Keratinocyte (primary cell): ENCODE measurements at regions not wholly inside any gene's neighbourhood (a gene's known extent, or its start where the extent isn't known, plus 50 kb on each side); places are given as distances from the start of the nearest gene placed in this dataset.

Source experiments
- DNase-seq: peaks from one replicate; pipeline ENCODE4 v3.0.0-alpha.2; 2011; ENCODE audit warnings: low read depth, missing footprints, low spot score
- FAIRE-seq: peaks from 2 replicates; lab custom pipeline; 2011; peaks lifted over from hg19 to GRCh38; lab: Jason Lieb, UNC
- H2AFZ ChIP-seq: 2 replicates; pipeline ENCODE4 v1.6.0; 2012; ENCODE audit warnings: low read length, control low read depth, inconsistent platforms; ENCODE audit not compliant: control insufficient read depth
- H3K27ac ChIP-seq: 2 replicates; pipeline ENCODE4 v1.5.1; 2011; ENCODE audit warnings: low read length; ENCODE audit not compliant: control insufficient read depth, insufficient read depth
- H3K27me3 ChIP-seq: 3 replicates; pipeline ENCODE4 v1.6.0; 2011; ENCODE audit warnings: low read length; ENCODE audit not compliant: control insufficient read depth, insufficient read depth; ENCODE audit errors: extremely low read depth
- H3K36me3 ChIP-seq, 2 experiments: 2 replicates in 1 of 2; 3 replicates in 1 of 2; pipeline ENCODE4 v1.5.1; 2011; ENCODE audit warnings: low read length in 2 of 2, mild to moderate bottlenecking in 1 of 2; ENCODE audit not compliant: control insufficient read depth in 2 of 2, insufficient read depth in 2 of 2; ENCODE audit errors: extremely low read depth in 1 of 2
- H3K4me1 ChIP-seq: 3 replicates; pipeline ENCODE4 v1.5.1; 2011; ENCODE audit warnings: low read length; ENCODE audit not compliant: control insufficient read depth, insufficient read depth; ENCODE audit errors: extremely low read depth
- H3K4me2 ChIP-seq: 3 replicates; pipeline ENCODE4 v1.6.0; 2011; ENCODE audit warnings: low read depth, low read length; ENCODE audit not compliant: control insufficient read depth, insufficient read depth; ENCODE audit errors: extremely low read depth
- H3K4me3 ChIP-seq, 3 experiments: fragments of 200-600 bp in 1 of 3; sonication (generic) in 1 of 3; 2 replicates in 2 of 3; 3 replicates in 1 of 3; pipeline ENCODE4 v1.5.1; 2011 to 2016; ENCODE audit warnings: low read length in 3 of 3, mild to moderate bottlenecking in 3 of 3, control low read depth in 2 of 3, inconsistent platforms in 1 of 3, low read depth in 1 of 3, mixed read lengths in 1 of 3, mixed run types in 1 of 3, moderate library complexity in 1 of 3; ENCODE audit not compliant: control insufficient read depth in 2 of 3, insufficient read depth in 2 of 3; ENCODE audit errors: extremely low read depth in 1 of 3
- H3K79me2 ChIP-seq: 2 replicates; pipeline ENCODE4 v1.6.0; 2012; ENCODE audit warnings: low read length; ENCODE audit not compliant: control insufficient read depth, insufficient read depth
- H3K9ac ChIP-seq: 3 replicates; pipeline ENCODE4 v1.6.0; 2011; ENCODE audit warnings: low read length; ENCODE audit not compliant: control insufficient read depth, insufficient read depth; ENCODE audit errors: extremely low read depth
- H3K9me1 ChIP-seq: 3 replicates; pipeline ENCODE4 v1.6.0; 2011; ENCODE audit warnings: low read length; ENCODE audit not compliant: control insufficient read depth, insufficient read depth; ENCODE audit errors: extremely low read depth
- H3K9me3 ChIP-seq: 2 replicates; pipeline ENCODE4 v1.5.1; 2012; ENCODE audit warnings: low read depth, low read length; ENCODE audit not compliant: control insufficient read depth
- H4K20me1 ChIP-seq: 3 replicates; pipeline ENCODE4 v1.6.0; 2011; ENCODE audit warnings: low read length; ENCODE audit not compliant: control insufficient read depth, insufficient read depth; ENCODE audit errors: extremely low read depth
- EZH2 ChIP-seq: IDR thresholded peaks from one replicate; pipeline ENCODE4 v1.6.1; 2012; ENCODE audit warnings: inconsistent platforms, mild to moderate bottlenecking, low read length, moderate library complexity
- dilution Hi-C: fragments of 300-500 bp; cut with MboI; formaldehyde crosslinking; loops from one replicate; pipeline ENCODE4 v1.7.0; 2020; ENCODE audit warnings: low sequenced_read_pairs; ENCODE audit not compliant: extremely low pct_ligation_motif_present
- TF ChIP-seq, protein P1 (sequence below), 3 experiments: IDR thresholded peaks in 1 of 3; conservative IDR thresholded peaks in 1 of 3; optimal IDR thresholded peaks in 1 of 3; 2 replicates in 2 of 3; 3 replicates in 1 of 3; pipeline versions ENCODE3 to v1.5.1; 2011; ENCODE audit warnings: low read length in 3 of 3, mild to moderate bottlenecking in 3 of 3, moderate library complexity in 2 of 3, control low read depth in 1 of 3, inconsistent platforms in 1 of 3; ENCODE audit not compliant: insufficient read depth in 2 of 3; ENCODE audit errors: extremely low read depth in 1 of 3

DNA sequence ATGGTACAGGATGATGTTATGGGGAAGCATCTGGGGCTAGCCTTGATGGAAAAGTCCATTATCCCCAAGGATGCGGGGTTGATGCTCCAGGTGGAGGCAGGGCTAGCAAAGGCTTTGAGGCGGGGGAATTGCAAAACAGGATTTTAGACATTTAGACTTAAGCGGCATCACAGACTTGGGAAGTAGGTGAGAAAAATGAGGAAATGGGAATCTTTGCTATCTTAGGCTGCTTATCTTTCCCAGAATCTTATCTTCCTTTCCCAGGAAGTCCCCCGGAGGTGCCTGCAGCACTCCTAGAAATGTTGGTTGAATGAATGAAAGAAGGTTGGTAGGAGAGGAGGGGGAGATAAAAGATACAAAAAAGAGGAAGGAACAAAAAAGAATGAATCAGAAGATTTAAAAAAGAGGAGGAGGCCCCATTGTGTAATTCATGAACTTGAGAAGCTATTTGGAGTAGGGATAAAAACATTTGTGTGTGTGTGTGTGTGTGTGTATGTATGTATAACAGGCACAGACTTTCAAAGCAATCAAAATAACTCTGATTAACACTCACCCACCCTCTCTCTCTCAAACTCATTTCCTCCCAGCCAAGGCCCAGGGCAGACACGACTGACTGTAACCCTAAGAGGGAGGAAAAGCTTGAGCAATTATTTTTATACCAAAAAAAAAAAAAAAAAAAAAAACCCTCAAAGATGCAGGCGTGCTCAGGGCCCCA is 62.5 kb upstream of the TBX3 start:
- Histone ChIP-seq H3K4me1 (no peaks in the 10 kb centered on the region), H2AFZ (no peak overlapping the region), H3K9ac (no peak overlapping the region), H3K27me3 (no peaks in the 10 kb centered on the region), H3K27ac (no peak overlapping the region), H3K36me3 (no peaks in the 10 kb centered on the region), H3K9me1 (no peaks in the 10 kb centered on the region), H3K4me2 (no peak overlapping the region), H4K20me1 (no peaks in the 10 kb centered on the region), H3K79me2 (no peaks in the 10 kb centered on the region), H3K9me3 (no peaks in the 10 kb centered on the region), H3K4me3 (no peak overlapping the region)
- FAIRE-seq (no peak), DNase-seq (no peak)
- TF ChIP-seq, protein P1, sequence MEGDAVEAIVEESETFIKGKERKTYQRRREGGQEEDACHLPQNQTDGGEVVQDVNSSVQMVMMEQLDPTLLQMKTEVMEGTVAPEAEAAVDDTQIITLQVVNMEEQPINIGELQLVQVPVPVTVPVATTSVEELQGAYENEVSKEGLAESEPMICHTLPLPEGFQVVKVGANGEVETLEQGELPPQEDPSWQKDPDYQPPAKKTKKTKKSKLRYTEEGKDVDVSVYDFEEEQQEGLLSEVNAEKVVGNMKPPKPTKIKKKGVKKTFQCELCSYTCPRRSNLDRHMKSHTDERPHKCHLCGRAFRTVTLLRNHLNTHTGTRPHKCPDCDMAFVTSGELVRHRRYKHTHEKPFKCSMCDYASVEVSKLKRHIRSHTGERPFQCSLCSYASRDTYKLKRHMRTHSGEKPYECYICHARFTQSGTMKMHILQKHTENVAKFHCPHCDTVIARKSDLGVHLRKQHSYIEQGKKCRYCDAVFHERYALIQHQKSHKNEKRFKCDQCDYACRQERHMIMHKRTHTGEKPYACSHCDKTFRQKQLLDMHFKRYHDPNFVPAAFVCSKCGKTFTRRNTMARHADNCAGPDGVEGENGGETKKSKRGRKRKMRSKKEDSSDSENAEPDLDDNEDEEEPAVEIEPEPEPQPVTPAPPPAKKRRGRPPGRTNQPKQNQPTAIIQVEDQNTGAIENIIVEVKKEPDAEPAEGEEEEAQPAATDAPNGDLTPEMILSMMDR (optimal IDR thresholded peaks at IDR 0.05 in 1 of 3, IDR thresholded peaks at IDR 0.05 in 1 of 3, conservative IDR thresholded peaks at IDR 0.05 in 1 of 3; ENCODE audit: extremely low read depth in 1 of 3, insufficient read depth in 2 of 3, low read length in 3 of 3) = no peak
- no peak for TF ChIP-seq EZH2
- dilution Hi-C loops = no loop called here

DNA sequence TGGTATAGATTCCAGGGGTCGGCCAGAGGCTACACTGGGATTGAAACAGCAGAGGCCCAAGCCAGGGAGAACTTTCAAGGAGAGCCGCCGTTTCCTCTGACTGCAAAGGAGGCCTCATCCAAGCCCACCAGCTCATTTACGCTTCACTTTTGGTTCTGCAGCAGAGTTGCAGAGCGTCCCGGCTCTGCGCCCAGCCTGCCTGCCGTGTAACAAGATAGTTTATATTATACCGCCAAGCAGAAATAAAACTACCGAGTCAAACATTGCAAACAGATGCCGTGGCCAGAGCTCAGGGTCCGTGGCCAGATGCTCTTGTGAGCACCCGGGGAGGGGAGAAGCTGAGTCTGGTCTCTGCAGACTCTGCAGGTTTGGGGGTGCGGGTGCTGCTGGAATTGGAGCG is 60.7 kb upstream of the TBX3 start:
- H3K9ac ChIP-seq = no peak overlapping the region
- H3K36me3 ChIP-seq = no peaks in the 10 kb centered on the region
- dilution Hi-C loops = no loop called here
- no peaks in the 10 kb centered on the region for H4K20me1 ChIP-seq
- no peaks in the 10 kb centered on the region for H3K9me1 ChIP-seq
- no peak overlapping the region for H3K27ac ChIP-seq
- H3K4me1 ChIP-seq = no peaks in the 10 kb centered on the region
- no peaks in the 10 kb centered on the region for H3K79me2 ChIP-seq
- H3K27me3 ChIP-seq = no peaks in the 10 kb centered on the region
- no peak overlapping the region for H2AFZ ChIP-seq
- no peaks in the 10 kb centered on the region for H3K9me3 ChIP-seq
- FAIRE-seq (no peak), DNase-seq (no peak)
- TF ChIP-seq, protein P1 (optimal IDR thresholded peaks at IDR 0.05 in 1 of 3, IDR thresholded peaks at IDR 0.05 in 1 of 3, conservative IDR thresholded peaks at IDR 0.05 in 1 of 3; ENCODE audit: extremely low read depth in 1 of 3, insufficient read depth in 2 of 3, low read length in 3 of 3) = no peak
- no peak for TF ChIP-seq EZH2
- H3K4me2 ChIP-seq = no peak overlapping the region
- no peak overlapping the region for H3K4me3 ChIP-seq
